Urothelium cell line (cell line): ENCODE measurements at regions not wholly inside any gene's neighbourhood (a gene's known extent, or its start where the extent isn't known, plus 50 kb on each side); places are given as distances from the start of the nearest gene placed in this dataset.
A peak's percentile ranks its signal among the peaks of the same experiment; 100 is the strongest.
"Not testable (repeated sequence)": the region's sequence is repeated elsewhere in the genome, so short reads cannot be mapped to it uniquely, and the experiment has no call there.

Source experiments
- DNase-seq: peaks from one replicate; pipeline ENCODE4 v3.0.0; 2011; ENCODE audit warnings: low spot score, mixed read lengths
- FAIRE-seq: peaks from 2 replicates; lab custom pipeline; 2011; peaks lifted over from hg19 to GRCh38; lab: Jason Lieb, UNC

DNA sequence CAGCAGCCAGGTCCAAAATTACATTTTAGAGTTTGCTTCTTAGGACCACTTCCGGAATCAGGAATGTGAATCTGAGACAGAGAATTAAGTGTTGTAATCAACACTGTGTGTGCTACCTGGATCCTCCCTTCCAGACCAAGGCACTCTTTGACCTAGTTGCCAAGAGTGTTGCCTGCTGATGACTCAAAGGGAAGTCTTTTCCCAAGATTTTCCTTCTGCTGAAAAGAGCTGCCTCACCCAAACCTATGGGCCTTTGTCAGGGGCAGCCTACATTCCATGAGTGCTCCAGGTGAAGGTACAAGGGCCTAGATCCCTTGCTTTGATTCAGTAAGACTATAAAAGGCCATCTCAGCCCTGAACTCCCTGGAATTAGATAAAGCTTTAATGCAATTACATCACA lies 712.5 kb upstream of the ANKRD30A start:
- FAIRE-seq (no peak), DNase-seq (no peak)

DNA sequence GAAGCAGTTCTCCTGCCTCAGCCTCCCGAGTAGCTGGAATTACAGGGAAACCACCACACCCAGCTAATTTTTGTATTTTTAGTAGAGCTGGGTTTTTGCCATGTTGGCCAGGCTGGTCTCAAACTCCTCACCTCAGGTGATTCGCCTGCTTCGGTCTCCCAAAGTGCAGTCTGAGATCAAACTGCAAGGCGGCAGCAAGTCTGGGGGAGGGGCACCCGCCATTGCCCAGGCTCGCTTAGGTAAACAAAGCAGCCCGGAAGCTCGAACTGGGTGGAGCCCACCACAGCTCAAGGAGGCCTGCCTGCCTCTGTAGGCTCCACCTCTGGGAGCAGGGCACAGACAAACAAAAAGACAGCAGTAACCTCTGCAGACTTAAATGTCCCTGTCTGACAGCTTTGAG lies 725.2 kb upstream of the ANKRD30A start:
- FAIRE-seq, DNase-seq: not testable (repeated sequence)

DNA sequence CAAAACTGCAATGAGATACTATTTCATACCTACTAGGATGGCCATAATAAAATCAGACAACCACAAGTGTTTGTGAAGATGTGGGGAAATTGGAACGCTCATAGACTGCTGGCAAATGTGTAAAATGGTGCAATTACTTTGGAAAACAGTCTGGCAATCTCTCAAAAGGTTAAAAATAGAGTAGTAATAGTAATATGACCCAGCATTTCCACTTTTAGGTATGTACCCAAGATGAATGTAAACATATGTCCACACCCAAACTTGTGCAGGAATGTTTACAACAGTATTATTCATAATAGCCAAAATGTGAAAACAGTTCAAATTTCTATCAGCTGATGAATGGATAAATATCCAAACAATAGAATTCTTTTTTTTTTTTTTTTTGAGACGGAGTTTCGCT lies 731.6 kb upstream of the ANKRD30A start:
- no peak for FAIRE-seq
- no peak for DNase-seq

DNA sequence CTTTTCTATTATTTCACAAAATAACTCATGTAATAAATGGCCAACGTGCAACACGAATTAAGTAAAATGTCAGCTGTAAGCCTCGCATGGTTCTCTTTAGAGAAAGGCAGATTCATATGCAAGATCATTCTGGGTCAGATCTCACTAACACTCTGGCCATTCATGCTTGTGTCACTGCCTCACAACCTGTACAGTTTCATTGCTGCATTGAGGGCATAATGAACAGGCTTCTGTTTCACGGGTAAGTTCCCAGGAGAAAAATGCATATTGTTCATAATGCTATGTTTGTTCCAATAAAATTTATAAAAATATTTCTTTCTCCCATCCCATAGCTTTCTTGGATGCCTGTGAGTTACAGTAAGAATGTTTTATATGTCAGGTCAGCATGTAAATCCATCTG lies 734.0 kb upstream of the ANKRD30A start:
- DNase-seq (no peak), FAIRE-seq (peak; percentile 80)

DNA sequence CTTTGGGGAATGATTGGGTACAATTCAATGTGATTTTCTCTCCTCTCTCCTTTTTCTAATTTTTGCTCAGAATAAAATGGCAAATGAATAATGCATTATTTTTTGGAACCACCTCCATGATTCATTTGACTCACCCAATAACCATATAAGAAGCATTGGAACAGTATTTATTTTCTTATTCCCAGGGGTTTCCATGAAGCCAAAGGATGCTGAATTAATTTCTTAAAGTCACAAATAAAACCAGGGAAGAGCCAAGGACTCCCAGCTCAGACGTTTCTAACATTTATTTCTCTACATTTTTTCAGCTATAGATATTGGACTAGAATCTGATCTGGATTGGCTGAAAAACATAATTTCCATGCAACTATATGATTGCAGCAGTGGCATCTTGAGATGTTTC lies 735.2 kb upstream of the ANKRD30A start:
- no peak for FAIRE-seq

DNA sequence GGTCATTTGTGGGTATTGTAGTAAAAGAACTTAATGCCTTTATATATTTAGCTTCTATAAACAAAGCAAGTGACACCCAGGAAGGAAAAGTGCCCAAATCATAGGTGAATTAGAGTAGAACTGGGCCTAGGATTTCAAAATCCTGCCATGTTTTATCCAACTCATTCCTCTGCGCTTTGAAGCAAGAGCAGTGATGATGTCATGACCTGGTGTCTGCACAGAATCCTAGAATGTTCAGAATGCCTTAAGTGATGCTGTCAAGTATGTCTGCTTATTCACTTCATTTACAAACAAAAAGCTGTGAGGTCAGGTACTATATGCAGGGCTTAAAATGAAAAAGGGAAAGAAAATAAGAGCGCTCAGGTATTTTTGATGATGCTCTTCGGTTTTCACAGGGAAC lies 737.2 kb upstream of the ANKRD30A start:
- FAIRE-seq = no peak
- DNase-seq = no peak

More for the DNA sequence above, 735.2 kb upstream of the ANKRD30A start:
- DNase-seq = no peak

DNA sequence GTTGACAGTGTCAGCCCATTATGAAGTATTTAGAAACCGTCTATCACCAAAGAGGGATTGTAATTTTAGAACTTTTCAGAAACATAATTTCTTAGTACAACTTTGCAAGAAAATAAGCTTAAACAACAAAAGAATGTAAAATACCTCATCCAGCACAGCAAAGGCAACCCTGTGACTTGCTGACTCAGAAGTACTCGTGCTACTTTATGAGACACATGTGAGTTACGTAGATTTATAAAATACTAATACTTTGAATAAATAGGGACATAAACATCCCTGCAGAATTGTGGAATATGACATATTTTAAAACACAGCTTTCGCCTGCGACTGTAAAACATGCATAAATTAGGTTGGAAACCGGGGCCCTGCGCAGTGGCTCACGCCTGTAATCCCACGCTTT lies 739.7 kb upstream of the ANKRD30A start:
- FAIRE-seq (no peak), DNase-seq (no peak)

DNA sequence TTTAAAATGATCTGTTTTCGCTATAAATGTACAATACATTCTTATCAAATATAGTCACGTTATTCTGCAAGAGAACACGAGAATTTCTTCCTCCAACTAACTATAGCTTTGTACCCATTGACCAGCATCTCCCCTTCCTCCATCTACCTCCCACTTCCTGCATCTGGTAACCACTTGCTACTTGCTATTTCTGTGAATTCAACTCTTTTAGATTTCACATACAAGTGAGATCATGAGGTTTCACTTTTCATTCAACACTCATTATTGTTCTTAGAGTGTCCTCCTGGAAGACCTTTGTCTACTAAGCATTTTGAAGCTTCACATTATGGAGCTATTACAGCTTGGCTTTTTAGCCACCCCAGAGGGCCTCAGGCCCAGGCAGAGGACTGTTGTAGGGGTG lies 741.3 kb upstream of the FZD8 start:
- DNase-seq (no peak), FAIRE-seq (no peak)

DNA sequence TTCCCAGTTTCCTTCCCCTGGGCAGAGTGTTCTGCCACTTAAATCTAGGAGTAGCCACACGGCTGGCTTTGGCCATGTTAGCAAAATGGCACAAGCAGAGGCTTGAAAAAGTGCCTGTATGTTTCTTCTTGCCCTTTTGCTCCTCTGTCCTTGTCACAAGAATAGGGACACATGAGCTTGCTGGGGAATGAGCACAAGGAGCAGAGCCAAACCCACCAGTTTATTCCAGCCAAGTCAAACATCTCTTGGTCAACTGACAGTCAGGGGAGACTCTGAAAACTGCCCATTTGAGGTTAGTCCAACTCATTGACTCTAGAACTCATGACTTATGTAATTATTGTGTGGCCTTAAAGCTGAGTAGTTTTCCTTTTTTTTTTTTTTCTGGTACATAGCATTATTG lies 739.7 kb upstream of the FZD8 start:
- DNase-seq (no peak), FAIRE-seq (no peak)

DNA sequence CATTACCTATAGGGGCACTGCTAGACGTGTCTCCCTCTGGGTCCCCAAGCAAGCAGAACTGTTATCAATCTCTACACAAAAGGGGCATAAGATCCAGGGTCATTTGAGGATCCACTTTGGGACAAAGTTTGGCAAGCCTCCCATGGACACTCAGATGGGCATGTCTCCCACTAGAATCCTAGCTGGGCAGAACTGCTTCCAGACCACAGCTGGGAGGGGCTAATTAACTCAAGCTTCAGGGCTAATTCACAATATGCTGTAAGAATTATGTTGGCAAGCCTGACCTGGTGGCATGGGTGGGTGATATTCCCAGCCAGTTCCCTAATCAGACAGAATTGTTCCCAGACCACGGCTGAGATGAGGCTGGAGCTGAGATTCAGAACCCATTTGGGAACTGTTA lies 738.4 kb upstream of the FZD8 start:
- FAIRE-seq (no peak), DNase-seq (no peak)

DNA sequence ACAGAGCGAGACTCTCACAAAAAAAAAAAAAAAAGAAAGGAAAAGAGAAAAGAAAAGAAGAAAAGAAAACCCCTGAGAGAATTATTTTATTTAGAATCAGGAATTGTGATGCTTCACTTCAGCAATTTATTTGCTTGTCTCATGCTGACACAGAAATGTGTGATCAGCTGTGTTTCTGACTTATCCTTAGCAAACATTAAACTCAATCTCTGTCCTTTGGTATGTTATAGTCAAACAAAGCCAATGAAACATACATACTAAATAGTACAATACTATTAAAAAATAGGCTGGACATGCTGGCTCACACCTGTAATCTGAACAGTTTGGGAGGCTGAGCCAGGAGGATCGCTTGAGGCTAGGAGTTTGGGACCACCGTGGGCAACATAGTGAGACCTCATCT lies 733.0 kb upstream of the FZD8 start:
- DNase-seq = no peak
- FAIRE-seq = no peak

DNA sequence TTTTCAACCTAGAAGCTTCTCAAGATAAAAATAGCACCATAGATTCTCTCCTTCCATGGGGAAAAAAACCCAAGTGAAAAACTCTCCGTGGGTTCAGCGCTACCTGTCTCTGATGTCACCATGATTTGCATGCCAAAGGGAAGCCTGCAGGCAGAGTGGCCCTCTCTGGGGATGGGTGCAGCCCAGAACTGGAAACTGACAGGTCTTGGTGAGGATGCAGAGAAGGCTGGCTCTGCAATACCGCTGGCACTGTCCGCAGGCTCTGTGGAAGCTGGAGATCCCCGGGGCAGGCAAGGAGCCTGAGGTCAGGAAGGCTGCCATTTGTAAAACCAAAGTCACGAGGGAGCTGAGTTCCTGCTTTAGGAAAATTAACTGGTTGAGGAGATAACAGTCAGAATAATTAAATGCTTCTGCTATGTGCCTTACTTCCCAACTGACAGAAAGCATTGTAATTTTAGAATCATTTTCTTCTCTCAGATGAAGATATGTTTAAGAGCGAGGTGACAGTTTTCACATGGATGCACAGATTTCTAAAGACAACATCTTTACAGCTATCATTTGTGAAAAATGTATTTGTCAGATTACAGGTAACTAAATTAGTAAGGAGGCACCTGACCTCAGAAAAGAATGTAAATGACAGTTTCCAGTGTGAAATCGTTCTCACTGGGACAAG lies 731.5 kb upstream of the FZD8 start:
- FAIRE-seq (no peak), DNase-seq (no peak)

DNA sequence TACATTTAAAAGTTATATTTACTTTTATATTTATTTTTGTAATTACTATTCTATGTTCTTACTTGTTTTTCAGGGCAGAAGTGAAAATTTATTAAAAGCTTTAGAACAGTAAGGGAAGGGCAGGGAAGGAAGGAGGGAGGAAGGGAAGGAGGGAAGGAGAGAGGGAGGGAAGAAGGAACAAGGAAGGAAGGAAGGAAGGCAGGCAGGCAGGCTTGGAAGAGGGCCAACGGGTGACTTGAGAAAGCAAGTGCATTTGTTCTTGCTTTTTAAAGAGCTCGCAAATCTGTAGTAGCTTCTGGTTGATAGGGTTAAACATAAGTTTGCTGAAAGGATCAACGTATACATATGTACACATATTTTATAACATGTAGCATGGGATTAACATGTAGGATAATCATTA lies 725.3 kb upstream of the FZD8 start:
- FAIRE-seq = no peak
- no peak for DNase-seq

DNA sequence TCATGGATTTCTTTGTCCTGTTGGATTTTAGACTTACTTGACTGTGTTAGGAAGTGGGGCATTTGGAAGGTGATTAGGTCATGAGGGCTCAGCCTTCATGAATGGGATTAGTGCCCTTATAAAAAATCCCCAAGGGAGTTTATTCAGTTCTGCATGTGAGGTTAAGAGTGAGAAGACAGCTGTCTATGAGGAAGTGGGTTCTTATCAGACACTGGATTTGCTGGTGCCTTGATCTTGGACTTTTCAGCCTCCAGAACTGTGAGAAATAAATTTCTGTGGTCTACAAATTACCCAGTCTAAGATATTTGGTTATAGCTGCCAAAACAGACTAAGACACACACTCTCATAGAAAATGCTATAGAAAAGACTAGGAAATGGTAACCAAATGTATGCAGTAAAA lies 724.7 kb upstream of the FZD8 start:
- no peak for FAIRE-seq
- no peak for DNase-seq

DNA sequence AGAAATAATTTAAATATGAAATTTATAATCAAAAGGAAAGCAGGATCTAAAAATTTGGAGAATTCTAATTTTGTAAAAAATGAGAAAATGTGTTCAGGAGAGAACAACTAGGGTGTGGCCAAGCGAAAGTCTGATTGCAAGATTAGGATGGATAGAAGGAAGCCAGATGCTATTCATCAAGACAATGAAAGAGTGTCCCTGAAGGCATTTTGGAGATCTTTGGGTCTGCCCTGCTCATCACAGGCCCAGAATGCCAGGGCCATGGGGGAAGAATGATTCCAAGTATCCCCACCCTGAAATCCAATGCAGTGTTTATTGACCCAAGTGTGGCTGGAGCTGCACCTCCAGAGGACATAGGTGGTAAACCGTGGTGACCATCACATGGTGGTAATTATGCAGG lies 724.0 kb upstream of the FZD8 start:
- FAIRE-seq (no peak), DNase-seq (no peak)

DNA sequence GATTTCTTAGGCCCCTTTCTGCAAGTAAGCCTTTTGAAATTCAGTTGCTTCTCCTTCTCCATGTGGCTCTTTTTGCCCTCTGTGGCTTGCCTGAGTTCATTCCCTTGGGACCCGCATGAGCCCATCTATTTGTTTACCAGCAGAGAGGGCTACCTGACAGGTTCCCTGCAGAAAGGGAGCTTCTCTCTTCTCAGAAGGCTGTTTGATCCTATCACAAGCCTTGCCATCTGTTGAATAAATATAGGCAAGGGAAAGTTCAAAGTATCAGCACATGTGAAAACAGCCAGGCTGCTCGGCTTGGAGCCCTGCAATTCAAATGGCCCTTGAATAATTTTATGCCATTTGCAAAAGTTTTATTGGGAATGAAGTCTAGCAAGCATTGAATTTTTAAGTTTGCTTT lies 720.2 kb upstream of the FZD8 start:
- FAIRE-seq (no peak), DNase-seq (no peak)

DNA sequence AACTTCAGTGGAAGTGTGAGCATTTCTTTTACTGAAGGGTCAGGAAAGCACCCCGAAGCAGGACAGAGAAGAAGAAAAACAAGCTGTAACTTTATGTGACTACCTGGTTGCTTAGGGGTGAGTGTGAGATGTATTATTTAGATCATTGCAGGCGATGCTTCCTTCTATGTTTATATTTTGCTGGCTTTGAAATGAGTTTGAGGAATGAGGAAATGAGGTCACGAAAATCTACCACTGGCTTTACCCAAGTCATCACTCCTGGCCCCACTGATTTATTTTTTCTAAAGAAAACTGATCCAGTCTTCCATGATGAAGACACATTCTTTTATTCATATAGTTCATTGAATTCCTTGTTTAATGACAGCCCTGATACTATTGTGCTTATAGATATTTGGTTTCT lies 716.6 kb upstream of the FZD8 start:
- DNase-seq = no peak

DNA sequence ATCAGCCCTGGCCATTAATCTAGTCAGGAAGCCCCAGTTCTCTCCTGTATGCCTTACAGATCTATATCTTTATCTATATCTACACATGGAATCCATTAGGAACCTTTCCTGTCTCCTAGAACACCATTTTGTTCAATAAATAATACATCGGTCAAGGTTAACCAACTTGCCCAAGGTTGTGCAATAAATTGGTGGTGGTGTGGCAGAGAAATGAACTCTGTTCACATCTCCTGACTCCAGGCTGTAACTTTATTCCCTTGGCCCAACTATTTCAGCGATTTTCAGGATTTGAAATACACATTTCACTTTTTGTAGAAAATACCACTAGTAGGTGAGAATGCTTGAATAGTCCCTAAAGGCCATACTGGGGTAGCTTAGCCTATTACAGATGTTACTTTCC lies 712.5 kb upstream of the FZD8 start:
- DNase-seq (no peak), FAIRE-seq (no peak)

More for the DNA sequence above, 716.6 kb upstream of the FZD8 start:
- FAIRE-seq = no peak

DNA sequence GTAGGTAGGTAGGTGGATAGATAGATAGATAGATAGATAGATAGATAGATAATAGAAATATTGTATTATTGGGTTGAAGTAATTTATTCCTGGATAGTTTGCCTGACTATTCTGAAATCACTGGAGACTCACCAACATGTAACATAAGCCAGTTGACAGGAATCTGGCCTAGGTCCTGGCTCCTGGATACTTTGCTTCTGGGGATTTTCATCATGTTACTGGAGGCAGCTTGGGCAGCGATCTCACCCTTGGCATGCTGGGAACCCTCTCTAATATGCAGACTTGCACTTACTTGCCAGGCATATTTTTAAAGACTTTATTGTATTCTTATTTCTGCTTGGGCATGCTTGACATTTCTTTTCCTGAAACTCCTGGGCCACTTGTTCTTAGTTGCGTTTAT lies 709.1 kb upstream of the FZD8 start:
- DNase-seq (no peak), FAIRE-seq (no peak)

DNA sequence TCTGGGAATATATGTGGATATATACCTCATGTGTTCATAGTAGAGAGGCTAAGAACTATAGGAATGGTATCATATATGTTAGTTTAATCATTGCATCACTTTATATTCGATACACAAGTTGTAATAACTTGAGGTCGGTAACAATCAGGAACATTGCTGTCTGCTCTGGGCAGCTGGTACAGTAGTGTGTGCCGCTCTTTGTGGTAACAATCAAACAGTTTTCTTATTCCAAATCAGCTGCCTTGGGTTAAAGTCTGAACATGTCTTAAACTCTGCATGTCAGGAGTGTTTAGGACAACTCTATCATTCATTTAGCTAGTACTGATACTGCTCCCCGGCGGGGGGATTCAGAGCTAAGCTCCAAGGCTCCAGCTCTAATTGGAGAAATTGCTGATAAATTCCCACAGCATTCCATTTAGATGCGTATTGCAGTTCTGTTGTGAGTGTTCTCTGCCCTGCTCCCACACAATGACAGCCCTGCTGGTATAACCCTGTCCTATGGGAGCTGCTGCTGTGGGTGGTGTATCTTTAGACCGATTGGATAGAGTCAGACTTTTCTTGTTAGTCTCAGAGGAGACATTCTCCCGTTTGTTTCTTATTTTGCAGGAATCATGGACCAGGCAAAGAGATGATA lies 707.5 kb upstream of the FZD8 start:
- FAIRE-seq = peak; percentile 30

DNA sequence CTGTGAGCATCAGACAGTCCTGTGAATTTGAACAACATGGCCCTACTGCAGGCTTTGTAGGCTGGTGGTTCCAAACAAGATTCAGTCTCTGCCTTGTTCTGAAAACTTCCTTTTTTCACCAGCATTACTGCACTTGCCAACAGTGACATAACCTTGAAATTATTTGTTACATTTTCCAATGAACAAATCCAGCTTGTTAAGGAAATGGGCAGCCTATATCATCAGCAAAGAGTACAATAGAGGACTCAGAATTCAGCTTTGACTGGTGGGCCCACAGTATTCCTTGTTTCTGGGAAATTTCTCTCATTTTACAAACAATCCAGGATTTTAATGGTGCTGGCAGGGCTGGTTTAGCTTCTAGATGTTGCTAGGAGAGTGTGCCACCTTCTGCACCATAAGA lies 703.7 kb upstream of the FZD8 start:
- DNase-seq (no peak), FAIRE-seq (no peak)

More for the DNA sequence above, 707.5 kb upstream of the FZD8 start:
- peak; percentile 77 for DNase-seq

DNA sequence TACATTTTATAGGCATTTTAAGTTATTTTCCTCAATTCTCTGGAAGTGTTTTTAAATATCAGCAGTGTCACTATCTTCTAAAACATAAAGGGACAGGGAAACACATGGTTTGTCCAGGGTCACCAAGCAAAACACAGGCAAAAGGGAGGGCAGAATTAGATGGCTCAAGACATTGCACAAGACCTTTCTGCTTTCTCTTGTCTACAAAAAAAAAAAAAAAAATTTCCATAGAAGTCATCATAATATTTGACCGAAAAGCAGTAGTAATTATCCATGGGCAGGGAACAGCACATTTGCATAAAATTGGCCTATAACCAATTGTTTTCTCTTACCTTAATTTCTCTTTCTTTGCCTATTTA lies 703.1 kb upstream of the FZD8 start:
- DNase-seq = no peak
- FAIRE-seq = no peak
